ENCODE measurements at regions not wholly inside any gene's neighbourhood (a gene's known extent, or its start where the extent isn't known, plus 50 kb on each side); places are given as distances from the start of the nearest gene placed in this dataset.

DNA sequence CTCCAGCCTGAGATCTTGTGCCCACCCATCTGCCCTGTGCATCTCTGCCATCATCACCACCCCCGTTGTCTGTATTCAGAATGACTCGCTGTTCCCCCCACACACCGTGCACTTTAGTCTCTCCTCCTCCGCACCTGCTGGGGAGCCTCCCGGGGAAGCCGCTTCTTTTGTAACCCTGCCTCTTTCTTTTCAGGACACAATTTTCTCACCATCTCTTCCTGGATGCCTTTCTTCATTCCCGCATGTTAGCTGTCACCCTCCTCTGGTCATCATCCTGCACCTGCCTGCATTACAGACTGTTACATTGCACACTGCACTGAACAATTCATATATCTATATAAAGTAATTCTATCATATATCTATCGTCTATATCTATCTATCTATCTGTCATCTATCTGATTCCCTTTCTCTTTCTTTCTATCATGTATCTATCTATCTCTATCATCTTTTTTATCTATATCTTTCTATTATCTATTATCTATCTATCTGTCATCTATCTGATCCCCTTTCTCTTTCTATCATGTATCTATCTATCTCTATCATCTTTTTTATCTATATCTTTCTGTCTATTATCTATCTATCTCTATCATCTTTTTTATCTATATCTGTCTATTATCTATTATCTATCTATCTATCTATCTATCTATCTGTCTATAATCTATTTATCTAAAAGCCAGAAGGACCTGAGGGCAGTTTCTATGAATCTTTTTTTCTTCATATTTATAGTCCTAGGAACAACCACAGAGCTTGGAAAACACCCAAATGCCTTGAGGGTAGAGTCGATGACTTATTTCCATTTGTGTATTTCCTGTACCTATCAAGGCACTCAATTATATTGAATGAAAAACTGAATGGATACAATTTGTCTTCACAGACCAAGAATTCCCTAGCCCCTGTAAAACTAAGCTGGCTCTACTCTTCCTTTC is 642.5 kb downstream of the ACTR3B start:
- Histone ChIP-seq H3K9me2 (ENCODE audit: insufficient read depth, low read length) (no peaks in the 10 kb centered on the region), H3K4me3 (ENCODE audit: low read length) (no peak overlapping the region), H3K79me2 (replicated peaks; ENCODE audit: insufficient read depth, low read length) (no peaks in the 10 kb centered on the region), H3K9ac (ENCODE audit: low read length) (no peak overlapping the region), H3K27me3 (ENCODE audit: insufficient read depth, low read depth, low read length) (no peaks in the 10 kb centered on the region), H2AFZ (ENCODE audit: low read depth, low read length) (no peak overlapping the region), H3K9me3 (ENCODE audit: low read length) (no peaks in the 10 kb centered on the region), H3F3A (ENCODE audit: insufficient read depth, low read length, poor library complexity, severe bottlenecking) (no peaks in the 10 kb centered on the region), H4K20me1 (ENCODE audit: insufficient read depth) (no peaks in the 10 kb centered on the region), H3K27ac (ENCODE audit: low read length) (no peak overlapping the region), H3K36me3 (ENCODE audit: insufficient read depth, low read length) (no peaks in the 10 kb centered on the region), H3K4me2 (ENCODE audit: low read length) (no peak overlapping the region)
- TF ChIP-seq, protein P1, sequence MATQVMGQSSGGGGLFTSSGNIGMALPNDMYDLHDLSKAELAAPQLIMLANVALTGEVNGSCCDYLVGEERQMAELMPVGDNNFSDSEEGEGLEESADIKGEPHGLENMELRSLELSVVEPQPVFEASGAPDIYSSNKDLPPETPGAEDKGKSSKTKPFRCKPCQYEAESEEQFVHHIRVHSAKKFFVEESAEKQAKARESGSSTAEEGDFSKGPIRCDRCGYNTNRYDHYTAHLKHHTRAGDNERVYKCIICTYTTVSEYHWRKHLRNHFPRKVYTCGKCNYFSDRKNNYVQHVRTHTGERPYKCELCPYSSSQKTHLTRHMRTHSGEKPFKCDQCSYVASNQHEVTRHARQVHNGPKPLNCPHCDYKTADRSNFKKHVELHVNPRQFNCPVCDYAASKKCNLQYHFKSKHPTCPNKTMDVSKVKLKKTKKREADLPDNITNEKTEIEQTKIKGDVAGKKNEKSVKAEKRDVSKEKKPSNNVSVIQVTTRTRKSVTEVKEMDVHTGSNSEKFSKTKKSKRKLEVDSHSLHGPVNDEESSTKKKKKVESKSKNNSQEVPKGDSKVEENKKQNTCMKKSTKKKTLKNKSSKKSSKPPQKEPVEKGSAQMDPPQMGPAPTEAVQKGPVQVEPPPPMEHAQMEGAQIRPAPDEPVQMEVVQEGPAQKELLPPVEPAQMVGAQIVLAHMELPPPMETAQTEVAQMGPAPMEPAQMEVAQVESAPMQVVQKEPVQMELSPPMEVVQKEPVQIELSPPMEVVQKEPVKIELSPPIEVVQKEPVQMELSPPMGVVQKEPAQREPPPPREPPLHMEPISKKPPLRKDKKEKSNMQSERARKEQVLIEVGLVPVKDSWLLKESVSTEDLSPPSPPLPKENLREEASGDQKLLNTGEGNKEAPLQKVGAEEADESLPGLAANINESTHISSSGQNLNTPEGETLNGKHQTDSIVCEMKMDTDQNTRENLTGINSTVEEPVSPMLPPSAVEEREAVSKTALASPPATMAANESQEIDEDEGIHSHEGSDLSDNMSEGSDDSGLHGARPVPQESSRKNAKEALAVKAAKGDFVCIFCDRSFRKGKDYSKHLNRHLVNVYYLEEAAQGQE (IDR thresholded peaks at IDR 0.05; ENCODE audit: borderline replicate concordance) = no peak

DNA sequence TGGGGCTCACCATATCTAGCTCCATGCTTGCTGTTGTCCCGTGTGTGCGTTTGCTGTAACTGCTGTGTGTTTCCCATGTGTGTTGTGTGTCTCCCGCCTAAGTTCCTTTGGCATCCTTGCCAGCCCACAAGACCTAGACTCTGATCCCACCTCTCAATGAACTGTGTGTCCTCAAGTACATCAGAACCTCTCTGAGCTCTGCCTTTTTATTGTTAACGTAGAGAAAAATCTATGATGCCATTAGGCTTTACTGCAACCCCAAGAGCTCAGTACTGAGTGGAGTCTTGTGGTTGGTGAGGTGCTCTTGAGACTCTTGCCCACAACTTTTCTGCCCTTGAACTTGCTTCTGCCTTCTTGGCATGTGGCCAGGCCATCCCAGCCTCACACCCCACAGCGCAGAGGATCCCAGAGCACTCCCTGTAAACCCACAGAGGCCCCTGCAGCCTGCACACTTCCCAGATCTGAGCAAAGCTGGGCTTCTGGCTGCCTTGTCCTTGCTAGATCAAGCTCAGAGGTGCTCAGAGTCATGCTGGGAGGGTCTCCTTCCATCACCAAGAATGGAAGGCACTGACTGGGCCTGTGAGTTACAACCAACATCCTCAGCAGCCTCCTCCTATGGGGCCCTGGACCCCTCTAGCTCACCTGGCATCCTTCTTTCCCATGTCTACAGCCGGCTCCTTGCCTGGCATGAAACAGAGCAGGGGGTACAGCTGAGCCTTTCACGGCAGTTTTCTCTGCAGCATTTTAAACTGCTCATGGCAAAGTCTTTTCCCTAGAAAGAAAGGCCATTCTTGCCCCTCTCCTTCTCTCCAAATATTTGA is 643.4 kb downstream of the ACTR3B start:
- H3K9me2 ChIP-seq (ENCODE audit: insufficient read depth, low read length) = no peaks in the 10 kb centered on the region
- H3K27ac ChIP-seq (ENCODE audit: low read length) = no peak overlapping the region
- no peaks in the 10 kb centered on the region for H3K9me3 ChIP-seq (ENCODE audit: low read length)
- no peak overlapping the region for H3K4me2 ChIP-seq (ENCODE audit: low read length)
- no peaks in the 10 kb centered on the region for H3K27me3 ChIP-seq (ENCODE audit: insufficient read depth, low read depth, low read length)
- H3K36me3 ChIP-seq (ENCODE audit: insufficient read depth, low read length) = no peaks in the 10 kb centered on the region
- TF ChIP-seq EP300 (conservative IDR thresholded peaks at IDR 0.05; ENCODE audit: poor library complexity, severe bottlenecking) = no peak
- no peak overlapping the region for H3K9ac ChIP-seq (ENCODE audit: low read length)
- no peaks in the 10 kb centered on the region for H3F3A ChIP-seq (ENCODE audit: insufficient read depth, low read length, poor library complexity, severe bottlenecking)
- no peak overlapping the region for H2AFZ ChIP-seq (ENCODE audit: low read depth, low read length)
- no peaks in the 10 kb centered on the region for H4K20me1 ChIP-seq (ENCODE audit: insufficient read depth)
- H3K79me2 ChIP-seq (replicated peaks; ENCODE audit: insufficient read depth, low read length) = no peaks in the 10 kb centered on the region
- no peak overlapping the region for H3K4me3 ChIP-seq (ENCODE audit: low read length)

DNA sequence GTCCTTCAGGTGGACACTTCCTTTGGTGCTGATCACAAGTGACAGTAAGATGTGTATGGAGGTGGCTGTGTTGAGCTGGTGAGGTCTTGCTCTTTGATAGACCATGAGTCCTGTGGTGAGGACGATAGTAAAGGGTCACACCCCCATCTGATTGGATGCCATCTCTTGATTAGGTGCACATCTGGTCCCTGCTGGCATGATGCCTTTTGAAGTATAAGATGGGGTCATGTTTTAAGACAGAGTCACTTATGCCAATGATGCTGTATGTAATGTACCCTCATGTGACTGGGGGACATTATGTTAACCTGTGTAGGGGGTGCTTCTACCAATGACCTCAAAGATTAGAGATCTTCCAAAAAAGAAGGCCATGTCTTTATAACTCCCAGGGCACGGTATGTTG is 644.6 kb downstream of the ACTR3B start:
- Histone ChIP-seq H3K27me3 (ENCODE audit: insufficient read depth, low read depth, low read length) (no peaks in the 10 kb centered on the region), H3K36me3 (ENCODE audit: insufficient read depth, low read length) (no peaks in the 10 kb centered on the region), H3K4me3 (ENCODE audit: low read length) (no peak overlapping the region), H3K79me2 (replicated peaks; ENCODE audit: insufficient read depth, low read length) (no peaks in the 10 kb centered on the region), H3F3A (ENCODE audit: insufficient read depth, low read length, poor library complexity, severe bottlenecking) (no peaks in the 10 kb centered on the region), H3K9me3 (ENCODE audit: low read length) (peaks cover 3% of the 10 kb centered on the region), H4K20me1 (ENCODE audit: insufficient read depth) (no peaks in the 10 kb centered on the region), H3K4me2 (ENCODE audit: low read length) (no peak overlapping the region), H3K27ac (ENCODE audit: low read length) (no peak overlapping the region), H2AFZ (ENCODE audit: low read depth, low read length) (no peak overlapping the region), H3K9me2 (ENCODE audit: insufficient read depth, low read length) (no peaks in the 10 kb centered on the region), H3K9ac (ENCODE audit: low read length) (no peak overlapping the region)
- TF ChIP-seq SMC3 (conservative IDR thresholded peaks at IDR 0.05; ENCODE audit: poor library complexity) = no peak
- TF ChIP-seq, protein P1 (IDR thresholded peaks at IDR 0.05; ENCODE audit: borderline replicate concordance) = no peak
- TF ChIP-seq EP300 (conservative IDR thresholded peaks at IDR 0.05; ENCODE audit: poor library complexity, severe bottlenecking) = no peak
- TF ChIP-seq, protein P2, sequence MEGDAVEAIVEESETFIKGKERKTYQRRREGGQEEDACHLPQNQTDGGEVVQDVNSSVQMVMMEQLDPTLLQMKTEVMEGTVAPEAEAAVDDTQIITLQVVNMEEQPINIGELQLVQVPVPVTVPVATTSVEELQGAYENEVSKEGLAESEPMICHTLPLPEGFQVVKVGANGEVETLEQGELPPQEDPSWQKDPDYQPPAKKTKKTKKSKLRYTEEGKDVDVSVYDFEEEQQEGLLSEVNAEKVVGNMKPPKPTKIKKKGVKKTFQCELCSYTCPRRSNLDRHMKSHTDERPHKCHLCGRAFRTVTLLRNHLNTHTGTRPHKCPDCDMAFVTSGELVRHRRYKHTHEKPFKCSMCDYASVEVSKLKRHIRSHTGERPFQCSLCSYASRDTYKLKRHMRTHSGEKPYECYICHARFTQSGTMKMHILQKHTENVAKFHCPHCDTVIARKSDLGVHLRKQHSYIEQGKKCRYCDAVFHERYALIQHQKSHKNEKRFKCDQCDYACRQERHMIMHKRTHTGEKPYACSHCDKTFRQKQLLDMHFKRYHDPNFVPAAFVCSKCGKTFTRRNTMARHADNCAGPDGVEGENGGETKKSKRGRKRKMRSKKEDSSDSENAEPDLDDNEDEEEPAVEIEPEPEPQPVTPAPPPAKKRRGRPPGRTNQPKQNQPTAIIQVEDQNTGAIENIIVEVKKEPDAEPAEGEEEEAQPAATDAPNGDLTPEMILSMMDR (IDR thresholded peaks at IDR 0.05; ENCODE audit: poor library complexity, severe bottlenecking) = no peak
- no peak for TF ChIP-seq POLR2AphosphoS5 (IDR thresholded peaks at IDR 0.05)
- TF ChIP-seq TAF1 (IDR thresholded peaks at IDR 0.05; ENCODE audit: low read depth) = no peak
- TF ChIP-seq MXI1 (conservative IDR thresholded peaks at IDR 0.05; ENCODE audit: poor library complexity, severe bottlenecking) = no peak
- TF ChIP-seq RAD21 (conservative IDR thresholded peaks at IDR 0.05) = no peak
